Osteoblast (primary cell): ENCODE measurements at regions not wholly inside any gene's neighbourhood (a gene's known extent, or its start where the extent isn't known, plus 50 kb on each side); places are given as distances from the start of the nearest gene placed in this dataset.

Source experiments
- DNase-seq: peaks from one replicate; pipeline ENCODE4 v3.0.0; 2011; ENCODE audit warnings: low spot score, mixed read lengths; ENCODE audit not compliant: insufficient read length; ENCODE audit errors: missing footprints
- H2AFZ ChIP-seq: 2 replicates; pipeline ENCODE4 v1.6.0; 2011; ENCODE audit warnings: mild to moderate bottlenecking, low read length
- H3K27ac ChIP-seq: 2 replicates; pipeline ENCODE4 v1.5.1; 2011; ENCODE audit warnings: mild to moderate bottlenecking, low read depth, low read length, moderate library complexity
- H3K27me3 ChIP-seq: 2 replicates; pipeline ENCODE4 v1.6.0; 2012; ENCODE audit warnings: mild to moderate bottlenecking, control low read depth, inconsistent platforms, low read length, moderate library complexity; ENCODE audit not compliant: insufficient read depth
- H3K36me3 ChIP-seq: 2 replicates; pipeline ENCODE4 v1.5.1; 2011; ENCODE audit warnings: mild to moderate bottlenecking, low read length, control low read depth, moderate library complexity; ENCODE audit not compliant: insufficient read depth
- H3K4me1 ChIP-seq: 2 replicates; pipeline ENCODE4 v1.5.1; 2011; ENCODE audit warnings: mild to moderate bottlenecking, low read length, control low read depth, moderate library complexity; ENCODE audit not compliant: insufficient read depth
- H3K4me2 ChIP-seq: 2 replicates; pipeline ENCODE4 v1.6.0; 2011; ENCODE audit warnings: mild to moderate bottlenecking, low read length; ENCODE audit not compliant: insufficient read depth
- H3K4me3 ChIP-seq: fragments of 200-600 bp; sonication (generic); 3 replicates; pipeline ENCODE4 v1.5.1; 2012; ENCODE audit warnings: mild to moderate bottlenecking, low read length, inconsistent platforms; ENCODE audit not compliant: insufficient read depth
- H3K79me2 ChIP-seq: 2 replicates; pipeline ENCODE4 v1.6.0; 2012; ENCODE audit warnings: mild to moderate bottlenecking, low read length, control low read depth, inconsistent platforms; ENCODE audit not compliant: insufficient read depth
- H3K9me3 ChIP-seq: 2 replicates; pipeline ENCODE4 v1.5.1; 2011; ENCODE audit warnings: low read depth, low read length, control low read depth
- H4K20me1 ChIP-seq: 2 replicates; pipeline ENCODE4 v1.6.0; 2012; ENCODE audit warnings: mild to moderate bottlenecking, low read length, control low read depth; ENCODE audit not compliant: insufficient read depth
- CTCF ChIP-seq: IDR thresholded peaks from 2 replicates; pipeline ENCODE4 v1.5.1; 2011; ENCODE audit warnings: mild to moderate bottlenecking, low read depth, low read length, moderate library complexity; ENCODE audit errors: extremely low read depth

DNA sequence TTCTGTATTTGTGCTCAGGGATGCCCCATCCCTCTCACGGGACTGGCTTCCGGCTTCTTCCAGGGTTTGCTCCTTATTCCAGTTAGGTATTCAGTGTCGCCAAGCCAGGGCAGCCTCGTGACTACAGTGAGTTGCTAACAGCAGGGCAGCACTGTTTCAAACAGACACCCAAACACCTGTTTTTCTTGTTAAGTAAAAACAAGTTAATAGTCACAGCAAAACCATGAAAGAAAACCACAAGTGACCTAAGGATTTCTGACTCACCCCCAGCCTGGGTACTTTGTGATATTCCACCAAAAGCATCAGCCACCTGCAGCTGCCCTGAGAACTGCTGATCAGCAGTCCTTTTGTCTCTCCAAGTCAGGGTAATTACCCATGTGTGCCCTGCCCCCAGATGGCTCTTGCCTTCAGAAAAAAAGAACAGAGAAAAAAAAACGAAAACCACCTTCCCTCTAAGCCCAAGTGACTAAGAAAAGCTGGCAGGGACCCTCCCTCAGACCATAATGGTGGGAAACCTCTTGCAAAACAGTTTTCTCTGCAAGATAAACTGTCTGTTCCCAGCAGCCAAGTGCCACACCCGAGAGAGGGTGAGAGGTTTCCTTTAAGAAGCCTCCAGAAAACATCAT lies 178.2 kb downstream of the ANAPC1 start:
- H3K4me1 ChIP-seq: peaks cover 21% of the 10 kb centered on the region
- no peaks in the 10 kb centered on the region for H4K20me1 ChIP-seq
- no peak overlapping the region for H3K4me2 ChIP-seq
- no peak overlapping the region for H3K4me3 ChIP-seq
- H3K79me2 ChIP-seq: no peaks in the 10 kb centered on the region
- TF ChIP-seq CTCF: no peak
- H2AFZ ChIP-seq: no peak overlapping the region
- no peak overlapping the region for H3K27ac ChIP-seq
- DNase-seq: no peak
- H3K27me3 ChIP-seq: peaks cover 10% of the 10 kb centered on the region
- H3K36me3 ChIP-seq: no peaks in the 10 kb centered on the region
- no peaks in the 10 kb centered on the region for H3K9me3 ChIP-seq

GRCh38 chr2:111706481-111707001 lies 177.5 kb downstream of the ANAPC1 start:
- no peak overlapping the region for H3K27ac ChIP-seq

DNA sequence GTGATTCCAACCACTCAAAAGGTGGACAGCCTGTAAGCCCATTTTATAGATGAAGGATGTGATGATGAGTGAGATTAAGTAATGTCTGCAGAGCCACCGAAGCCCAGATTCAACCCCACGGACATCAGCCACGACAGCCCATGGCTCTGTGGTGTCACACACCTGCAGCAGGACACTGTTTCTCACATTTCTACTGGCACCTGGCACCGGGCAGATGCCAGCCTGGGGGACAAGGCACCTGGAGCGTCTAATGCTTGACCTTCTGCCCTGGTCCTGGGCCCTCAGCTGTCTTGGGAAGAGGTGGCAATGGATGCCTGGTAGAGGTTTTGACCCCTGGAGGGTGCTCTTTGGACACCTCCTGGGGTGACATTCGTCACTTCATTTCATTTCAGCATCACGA lies 176.3 kb downstream of the ANAPC1 start:
- TF ChIP-seq CTCF: no peak
- Histone ChIP-seq H3K4me1 (peaks cover 21% of the 10 kb centered on the region), H3K4me2 (no peak overlapping the region), H4K20me1 (no peaks in the 10 kb centered on the region), H3K27ac (no peak overlapping the region), H3K9me3 (no peaks in the 10 kb centered on the region), H3K79me2 (no peaks in the 10 kb centered on the region), H2AFZ (no peak overlapping the region), H3K36me3 (no peaks in the 10 kb centered on the region), H3K27me3 (peaks cover 11% of the 10 kb centered on the region), H3K4me3 (no peak overlapping the region)
- DNase-seq: no peak

More at GRCh38 chr2:111706481-111707001, 177.5 kb downstream of the ANAPC1 start:
- H3K4me3 ChIP-seq: no peak overlapping the region
- no peaks in the 10 kb centered on the region for H3K36me3 ChIP-seq
- no peak for DNase-seq
- no peaks in the 10 kb centered on the region for H4K20me1 ChIP-seq
- H3K79me2 ChIP-seq: no peaks in the 10 kb centered on the region
- no peaks in the 10 kb centered on the region for H3K9me3 ChIP-seq
- no peak for TF ChIP-seq CTCF
- no peak overlapping the region for H2AFZ ChIP-seq
- H3K4me1 ChIP-seq: peaks cover 21% of the 10 kb centered on the region
- peaks cover 10% of the 10 kb centered on the region for H3K27me3 ChIP-seq
- no peak overlapping the region for H3K4me2 ChIP-seq

GRCh38 chr2:111708476-111709180 lies 175.4 kb downstream of the ANAPC1 start:
- no peak overlapping the region for H3K4me2 ChIP-seq
- DNase-seq: no peak

More at GRCh38 chr2:111708476-111709180, 175.4 kb downstream of the ANAPC1 start:
- H3K27me3 ChIP-seq: peaks cover 14% of the 10 kb centered on the region
- H3K79me2 ChIP-seq: no peaks in the 10 kb centered on the region
- no peak for TF ChIP-seq CTCF
- H3K36me3 ChIP-seq: no peaks in the 10 kb centered on the region
- peaks cover 21% of the 10 kb centered on the region for H3K4me1 ChIP-seq
- no peaks in the 10 kb centered on the region for H3K9me3 ChIP-seq
- H4K20me1 ChIP-seq: no peaks in the 10 kb centered on the region
- no peak overlapping the region for H2AFZ ChIP-seq
- H3K4me3 ChIP-seq: no peak overlapping the region
- no peak overlapping the region for H3K27ac ChIP-seq
